Panc1 (cell line): ENCODE measurements at regions not wholly inside any gene's neighbourhood (a gene's known extent, or its start where the extent isn't known, plus 50 kb on each side); places are given as distances from the start of the nearest gene placed in this dataset.
"Not testable (repeated sequence)": the region's sequence is repeated elsewhere in the genome, so short reads cannot be mapped to it uniquely, and the experiment has no call there.

Experiments used
- ATAC-seq: fragments of 200-7000 bp; cut with Tn5 transposase; 2 replicates; pipeline ENCODE4 v1.9.1; 2020; ENCODE audit warnings: mild to moderate bottlenecking, moderate library complexity
- BruUV-seq: library from RNA; stranded (reverse); fragments of 400-500 nt; replicated peaks from 2 replicates; lab custom pipeline; 2021; lab: Mats Ljungman, UMichigan
- CTCF ChIA-PET: fragments of 300-600 bp; sonication (Branson Sonifier 250); formaldehyde crosslinking; loops from one replicate; lab custom pipeline; 2022; ENCODE audit warnings: antibody characterized with exemption; lab: Charles Lee
- POLR2A ChIA-PET: fragments of 300-600 bp; sonication (Branson Sonifier 250); formaldehyde crosslinking; loops from one replicate; lab custom pipeline; 2022; ENCODE audit warnings: antibody characterized with exemption; lab: Charles Lee
- DNase-seq: peaks from one replicate; pipeline ENCODE4 v3.0.0-alpha.2; 2010; ENCODE audit warnings: low read depth, low spot score
- H3K27ac ChIP-seq: 2 replicates; pipeline ENCODE4 v1.5.1; 2011; ENCODE audit warnings: mild to moderate bottlenecking, low read length, inconsistent platforms
- H3K27me3 ChIP-seq: fragments of 200-500 bp; sonication (Bioruptor generic); 2 replicates; pipeline ENCODE4 v1.6.0; 2014; ENCODE audit warnings: low read length, inconsistent platforms; ENCODE audit not compliant: control insufficient read depth, insufficient read depth
- H3K36me3 ChIP-seq: fragments of 200-500 bp; sonication (Bioruptor generic); 2 replicates; pipeline ENCODE4 v1.5.1; 2014; ENCODE audit warnings: inconsistent platforms, mild to moderate bottlenecking, low read length, moderate library complexity; ENCODE audit not compliant: control insufficient read depth, insufficient read depth
- H3K4me1 ChIP-seq: 2 replicates; pipeline ENCODE4 v1.5.1; 2011; ENCODE audit warnings: inconsistent platforms, mild to moderate bottlenecking, low read length, moderate library complexity; ENCODE audit not compliant: control insufficient read depth, insufficient read depth
- H3K4me3 ChIP-seq, 2 experiments: 2 replicates each; pipeline ENCODE4 v1.5.1; 2011 to 2012; ENCODE audit warnings: low read depth in 2 of 2, low read length in 2 of 2, mild to moderate bottlenecking in 2 of 2, inconsistent platforms in 1 of 2, moderate library complexity in 1 of 2
- H3K9me3 ChIP-seq: fragments of 200-500 bp; sonication (Bioruptor generic); 2 replicates; pipeline ENCODE4 v1.5.1; 2014; ENCODE audit warnings: low read depth, mild to moderate bottlenecking, inconsistent platforms, low read length, moderate library complexity; ENCODE audit not compliant: control insufficient read depth, insufficient read depth
- CTCF ChIP-seq: fragments of 450-650 bp; IDR thresholded peaks from 2 replicates; pipeline ENCODE4 v1.5.1; 2017; ENCODE audit warnings: mild to moderate bottlenecking
- POLR2AphosphoS5 ChIP-seq: IDR thresholded peaks from 2 replicates; pipeline ENCODE4 v1.6.1; 2012; ENCODE audit warnings: mild to moderate bottlenecking, low read depth, low read length, moderate library complexity
- REST ChIP-seq, 2 experiments: IDR thresholded peaks; 2 replicates each; pipeline ENCODE4 v1.6.1; 2011 to 2012; ENCODE audit warnings: low read depth in 2 of 2, control low read depth in 1 of 2, low read length in 1 of 2, mild to moderate bottlenecking in 1 of 2, moderate library complexity in 1 of 2; ENCODE audit not compliant: insufficient read depth in 1 of 2
- SIN3A ChIP-seq: IDR thresholded peaks from 2 replicates; pipeline ENCODE4 v1.6.1; 2012; ENCODE audit warnings: low read depth, mild to moderate bottlenecking, low read length, moderate library complexity, borderline replicate concordance; ENCODE audit not compliant: insufficient read depth
- TCF7L2 ChIP-seq: IDR thresholded peaks from 2 replicates; pipeline ENCODE4 v1.6.1; 2011; ENCODE audit warnings: mild to moderate bottlenecking, low read depth, low read length, inconsistent platforms
- in situ Hi-C: cut with HindIII; loops from 2 replicates; pipeline ENCODE4 v1.10.0; 2016; ENCODE audit warnings: low sequenced_read_pairs, low pct_unique_long_range_greater_than_20kb
- intact Hi-C: fragments of 100-400 bp; cut with micrococcal nuclease; formaldehyde crosslinking; loops from one replicate; pipeline ENCODE4 v1.10.0; 2022; ENCODE audit not compliant: unreplicated experiment

- in situ Hi-C loops (no loop called here), intact Hi-C loops (no loop called here)
- CTCF ChIA-PET = no interaction called here
- Histone ChIP-seq H3K27ac (no peak overlapping the region), H3K4me3 (no peak overlapping the region), H3K4me1 (no peaks in the 10 kb centered on the region), H3K9me3 (no peaks in the 10 kb centered on the region), H3K36me3 (no peaks in the 10 kb centered on the region), H3K27me3 (no peaks in the 10 kb centered on the region)
- no TSS peak for BruUV-seq
- no peak for TF ChIP-seq TCF7L2
- TF ChIP-seq SIN3A = no peak
- TF ChIP-seq CTCF = no peak
- TF ChIP-seq REST (IDR thresholded peaks at IDR 0.05; ENCODE audit: insufficient read depth in 1 of 2, low read depth in 2 of 2, low read length in 1 of 2) = no peak
- TF ChIP-seq POLR2AphosphoS5 = no peak
- POLR2A ChIA-PET = no interaction called here
- ATAC-seq (no peak), DNase-seq (no peak)
Observed at GRCh38 chr1:95536501-95536900, 302.5 kb downstream of the RWDD3 start.

GRCh38 chr1:95537176-95537575, 303.2 kb downstream of the RWDD3 start:
- Histone ChIP-seq H3K9me3 (no peaks in the 10 kb centered on the region), H3K27me3 (no peaks in the 10 kb centered on the region), H3K4me1 (no peaks in the 10 kb centered on the region), H3K27ac (no peak overlapping the region), H3K4me3 (no peak overlapping the region), H3K36me3 (no peaks in the 10 kb centered on the region)
- CTCF ChIA-PET = no interaction called here
- no peak for ATAC-seq
- POLR2A ChIA-PET = no interaction called here
- BruUV-seq = no TSS peak
- intact Hi-C loops (no loop called here), in situ Hi-C loops (no loop called here)
- no peak for DNase-seq
- TF ChIP-seq REST (IDR thresholded peaks at IDR 0.05; ENCODE audit: insufficient read depth in 1 of 2, low read depth in 2 of 2, low read length in 1 of 2) (no peak), CTCF (no peak), TCF7L2 (no peak), POLR2AphosphoS5 (no peak), SIN3A (no peak)

- H3K4me3 ChIP-seq, BruUV-seq, DNase-seq, CTCF ChIA-PET, H3K27ac ChIP-seq, intact Hi-C loops, in situ Hi-C loops, ATAC-seq, H3K9me3 ChIP-seq, H3K4me1 ChIP-seq, POLR2A ChIA-PET, H3K36me3 ChIP-seq, H3K27me3 ChIP-seq: not testable (repeated sequence)
Observed at GRCh38 chr1:95538242-95538641, 304.2 kb downstream of the RWDD3 start.
